Naive thymus-derived CD4-positive, alpha-beta T cell (primary cell): ENCODE measurements at regions not wholly inside any gene's neighbourhood (a gene's known extent, or its start where the extent isn't known, plus 50 kb on each side); places are given as distances from the start of the nearest gene placed in this dataset.
A peak's percentile ranks its signal among the peaks of the same experiment; 100 is the strongest.

Source experiments
- ATAC-seq: fragments of 150-1000 bp; cut with Tn5 transposase; 2 replicates; pipeline ENCODE4 v1.10.0; 2021; ENCODE audit warnings: mild to moderate bottlenecking, moderate library complexity
- CTCF ChIA-PET: fragments of 350-600 bp; sonication (Branson Sonifier 250); formaldehyde crosslinking; loops from one replicate; lab custom pipeline; 2021; ENCODE audit warnings: antibody characterized with exemption; lab: Charles Lee
- POLR2A ChIA-PET: fragments of 350-600 bp; sonication (Branson Sonifier 250); formaldehyde crosslinking; loops from one replicate; lab custom pipeline; 2021; ENCODE audit warnings: antibody characterized with exemption, inconsistent platforms; lab: Charles Lee
- DNase-seq, 9 donors: peaks; one replicate each; pipeline versions ENCODE4 v3.0.0 to v3.0.0-alpha.2; 2020 to 2022; ENCODE audit warnings: mixed read lengths in 1 of 9
- H3K27ac ChIP-seq: one replicate; pipeline ENCODE4 v1.7.0; 2013; ENCODE audit warnings: mild to moderate bottlenecking, low read depth, low read length, moderate library complexity
- H3K27me3 ChIP-seq, 2 donors: one replicate each; pipeline ENCODE4 v1.7.0; 2013; ENCODE audit warnings: low read length in 2 of 2, mild to moderate bottlenecking in 2 of 2, moderate library complexity in 2 of 2; ENCODE audit not compliant: control insufficient read depth in 2 of 2, insufficient read depth in 2 of 2
- H3K36me3 ChIP-seq, 3 experiments: 1 replicate in 2 of 3; 2 replicates in 1 of 3; pipeline ENCODE4 v1.7.0; 2013; ENCODE audit warnings: low read length in 3 of 3, mild to moderate bottlenecking in 3 of 3, moderate library complexity in 1 of 3; ENCODE audit not compliant: insufficient read depth in 3 of 3, control insufficient read depth in 2 of 3
- H3K4me1 ChIP-seq, 2 donors: one replicate each; pipeline ENCODE4 v1.7.0; 2013; ENCODE audit warnings: low read length in 2 of 2, mild to moderate bottlenecking in 2 of 2, moderate library complexity in 1 of 2; ENCODE audit not compliant: control insufficient read depth in 2 of 2, insufficient read depth in 2 of 2
- H3K4me3 ChIP-seq: 2 replicates; pipeline ENCODE4 v1.7.0; 2013; ENCODE audit warnings: mild to moderate bottlenecking, low read length
- H3K9me3 ChIP-seq, 3 experiments: 1 replicate in 2 of 3; 2 replicates in 1 of 3; pipeline ENCODE4 v1.7.0; 2013; ENCODE audit warnings: low read length in 3 of 3; ENCODE audit not compliant: control insufficient read depth in 2 of 3
- H3K27ac Mint-ChIP-seq, 9 donors: one replicate each; pipeline ENCODE4 v1.8.0; 2020 to 2022; ENCODE audit warnings: mixed read lengths in 9 of 9, mild to moderate bottlenecking in 8 of 9, moderate library complexity in 5 of 9, inconsistent platforms in 2 of 9
- H3K27me3 Mint-ChIP-seq, 5 donors: one replicate each; pipeline ENCODE4 v1.8.0; 2021 to 2022; ENCODE audit warnings: mixed read lengths in 5 of 5, mild to moderate bottlenecking in 1 of 5
- H3K36me3 Mint-ChIP-seq, 5 donors: one replicate each; pipeline ENCODE4 v1.8.0; 2020 to 2022; ENCODE audit warnings: mixed read lengths in 5 of 5, mild to moderate bottlenecking in 3 of 5, inconsistent platforms in 1 of 5
- H3K4me1 Mint-ChIP-seq, 7 donors: one replicate each; pipeline ENCODE4 v1.8.0; 2020 to 2022; ENCODE audit warnings: mixed read lengths in 7 of 7, mild to moderate bottlenecking in 3 of 7, inconsistent platforms in 1 of 7
- H3K4me3 Mint-ChIP-seq, 10 donors: one replicate each; pipeline ENCODE4 v1.8.0; 2020 to 2022; ENCODE audit warnings: mild to moderate bottlenecking in 10 of 10, mixed read lengths in 10 of 10, moderate library complexity in 6 of 10, inconsistent platforms in 2 of 10
- H3K9me3 Mint-ChIP-seq, 11 donors: one replicate each; pipeline ENCODE4 v1.8.0; 2020 to 2022; ENCODE audit warnings: mixed read lengths in 11 of 11, mild to moderate bottlenecking in 4 of 11, inconsistent platforms in 1 of 11, moderate library complexity in 1 of 11
- intact Hi-C, 2 donors: fragments of 100-400 bp; cut with micrococcal nuclease; formaldehyde crosslinking; loops; one replicate each; pipeline ENCODE4 v1.15.1; 2023

DNA sequence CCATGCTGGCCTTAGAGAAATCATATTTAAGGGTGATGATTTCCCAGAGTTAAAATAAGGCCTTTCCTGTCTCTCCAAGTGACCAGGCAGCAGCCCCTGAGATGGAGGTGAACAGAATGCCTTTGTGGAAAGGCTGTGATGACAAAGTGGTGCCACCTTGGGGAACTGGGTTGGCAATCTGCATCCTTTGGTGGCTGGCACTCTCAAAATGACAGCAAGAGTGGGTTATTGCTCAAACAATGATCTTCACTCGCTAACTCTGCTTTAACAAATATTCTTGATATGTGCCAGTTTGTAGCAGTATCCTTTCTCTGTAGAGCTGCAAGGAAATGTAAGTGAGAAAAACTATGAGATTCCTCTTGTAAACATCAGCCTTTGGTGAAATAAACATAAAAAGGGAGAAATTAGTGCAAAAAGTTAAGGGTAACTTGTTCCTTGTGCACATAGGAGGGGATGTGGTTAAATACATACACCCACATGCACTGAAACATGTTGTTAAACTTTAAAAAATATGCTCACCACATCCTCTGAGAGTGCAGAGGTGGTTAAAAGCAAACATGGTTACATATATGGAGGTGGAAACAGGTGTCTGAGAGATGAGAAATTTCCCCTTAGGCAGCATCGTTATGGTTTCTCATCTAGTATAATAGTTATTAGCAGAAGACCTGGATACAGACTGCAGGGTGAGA, 373.4 kb upstream of the CTNND2 start:
- Histone ChIP-seq H3K4me1 (no peaks in the 10 kb centered on the region), H3K27me3 (no peaks in the 10 kb centered on the region), H3K9me3 (no peaks in the 10 kb centered on the region), H3K27ac (no peak overlapping the region), H3K4me3 (no peak overlapping the region), H3K36me3 (no peaks in the 10 kb centered on the region)
- intact Hi-C loops: no loop called here
- no peak for DNase-seq
- ChIA-PET CTCF (no interaction called here), POLR2A (no interaction called here)
- no peak overlapping the region for H3K4me3 Mint-ChIP-seq
- peaks cover 0 to 22% (median 8%) of the 10 kb centered on the region in 11 donors for H3K9me3 Mint-ChIP-seq
- no peaks in the 10 kb centered on the region for H3K27me3 Mint-ChIP-seq
- H3K36me3 Mint-ChIP-seq: no peaks in the 10 kb centered on the region
- H3K27ac Mint-ChIP-seq: peak overlapping the region in 1 of 9 donors; percentile 10
- no peak for ATAC-seq
- no peaks in the 10 kb centered on the region for H3K4me1 Mint-ChIP-seq

DNA sequence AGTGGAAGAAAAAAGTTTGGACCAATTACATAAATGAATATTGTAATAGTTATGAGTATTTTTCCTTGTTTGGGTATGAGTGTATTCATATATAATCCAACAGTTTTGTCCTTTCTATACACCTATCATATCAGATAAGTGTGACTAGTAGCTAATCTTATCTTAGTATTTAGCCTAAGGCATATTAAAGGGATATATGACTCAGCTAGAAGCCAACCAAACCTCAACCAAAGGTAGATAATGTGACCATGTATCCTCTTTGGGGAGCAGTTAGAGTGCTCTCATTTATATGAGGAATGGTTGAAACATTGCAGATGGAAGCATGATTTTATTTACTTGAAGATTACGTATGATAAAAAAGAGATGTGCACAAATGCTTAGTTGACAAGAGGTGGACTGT, 370.0 kb upstream of the CTNND2 start:
- no peaks in the 10 kb centered on the region for H3K36me3 Mint-ChIP-seq
- H3K4me1 Mint-ChIP-seq: no peaks in the 10 kb centered on the region
- Histone ChIP-seq H3K4me1 (no peaks in the 10 kb centered on the region), H3K36me3 (no peaks in the 10 kb centered on the region), H3K9me3 (no peaks in the 10 kb centered on the region), H3K27me3 (no peaks in the 10 kb centered on the region), H3K27ac (no peak overlapping the region), H3K4me3 (no peak overlapping the region)
- DNase-seq (no peak), ATAC-seq (no peak)
- ChIA-PET CTCF (no interaction called here), POLR2A (no interaction called here)
- H3K9me3 Mint-ChIP-seq: peaks cover 0 to 22% (median 8%) of the 10 kb centered on the region in 11 donors
- H3K27me3 Mint-ChIP-seq: no peaks in the 10 kb centered on the region
- no peak overlapping the region for H3K27ac Mint-ChIP-seq
- intact Hi-C loops: no loop called here
- H3K4me3 Mint-ChIP-seq: no peak overlapping the region

GRCh38 chr5:12272389-12272788, 368.1 kb upstream of the CTNND2 start:
- Histone ChIP-seq H3K27ac (no peak overlapping the region), H3K9me3 (no peaks in the 10 kb centered on the region), H3K4me1 (no peaks in the 10 kb centered on the region), H3K4me3 (no peak overlapping the region), H3K27me3 (no peaks in the 10 kb centered on the region), H3K36me3 (no peaks in the 10 kb centered on the region)
- Mint-ChIP-seq H3K27ac (no peak overlapping the region), H3K27me3 (no peaks in the 10 kb centered on the region), H3K4me1 (no peaks in the 10 kb centered on the region), H3K4me3 (no peak overlapping the region), H3K36me3 (no peaks in the 10 kb centered on the region), H3K9me3 (peaks cover 0 to 23% (median 11%) of the 10 kb centered on the region in 11 donors)
- DNase-seq: no peak
- ChIA-PET POLR2A (no interaction called here), CTCF (no interaction called here)
- intact Hi-C loops: no loop called here
- ATAC-seq: no peak

- H3K27ac Mint-ChIP-seq: no peak overlapping the region
- no peak overlapping the region for H3K27ac ChIP-seq
- H3K36me3 Mint-ChIP-seq: no peaks in the 10 kb centered on the region
- no peaks in the 10 kb centered on the region for H3K9me3 ChIP-seq
- H3K4me3 ChIP-seq: no peak overlapping the region
- H3K27me3 ChIP-seq: no peaks in the 10 kb centered on the region
- intact Hi-C loops: no loop called here
- H3K4me3 Mint-ChIP-seq: no peak overlapping the region
- DNase-seq (no peak), ATAC-seq (no peak)
- H3K9me3 Mint-ChIP-seq: peaks cover 0 to 16% (median 4%) of the 10 kb centered on the region in 11 donors
- H3K4me1 Mint-ChIP-seq: no peaks in the 10 kb centered on the region
- H3K4me1 ChIP-seq: no peaks in the 10 kb centered on the region
- no peaks in the 10 kb centered on the region for H3K27me3 Mint-ChIP-seq
- ChIA-PET CTCF (no interaction called here), POLR2A (no interaction called here)
- H3K36me3 ChIP-seq: no peaks in the 10 kb centered on the region
Measured at GRCh38 chr5:12270914-12271313, 366.7 kb upstream of the CTNND2 start.

- Histone ChIP-seq H3K9me3 (no peaks in the 10 kb centered on the region), H3K4me1 (no peaks in the 10 kb centered on the region), H3K27ac (no peak overlapping the region), H3K27me3 (no peaks in the 10 kb centered on the region), H3K4me3 (no peak overlapping the region), H3K36me3 (no peaks in the 10 kb centered on the region)
- Mint-ChIP-seq H3K9me3 (peaks cover 0 to 14% (median 4%) of the 10 kb centered on the region in 11 donors), H3K27me3 (no peaks in the 10 kb centered on the region), H3K4me3 (no peak overlapping the region), H3K27ac (no peak overlapping the region), H3K36me3 (no peaks in the 10 kb centered on the region), H3K4me1 (no peaks in the 10 kb centered on the region)
- ChIA-PET POLR2A (no interaction called here), CTCF (no interaction called here)
- intact Hi-C loops: no loop called here
- DNase-seq: no peak
- ATAC-seq: no peak
Measured at GRCh38 chr5:12269164-12269563, 364.9 kb upstream of the CTNND2 start.

DNA sequence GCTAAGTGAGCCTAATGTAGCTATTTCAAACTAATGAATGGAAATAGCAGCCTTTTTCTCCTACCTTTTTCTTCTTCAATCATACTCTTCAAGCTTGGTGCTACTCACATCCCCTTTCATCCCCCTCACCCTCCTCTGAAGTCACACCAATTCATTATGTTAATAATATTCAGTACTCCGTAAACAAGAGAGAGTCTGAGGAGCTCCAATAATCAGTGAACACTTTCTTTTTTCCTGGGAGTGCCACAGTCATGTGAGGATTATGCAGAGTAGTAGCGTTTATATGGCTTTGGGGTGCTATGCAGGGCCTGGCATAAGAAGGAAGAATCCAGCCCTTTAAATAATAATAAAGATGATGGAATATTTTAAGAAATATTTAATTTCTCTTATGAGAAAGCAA, 354.3 kb upstream of the CTNND2 start:
- ChIA-PET CTCF (no interaction called here), POLR2A (no interaction called here)
- intact Hi-C loops: no loop called here
- Mint-ChIP-seq H3K27ac (no peak overlapping the region), H3K4me1 (no peaks in the 10 kb centered on the region), H3K27me3 (no peaks in the 10 kb centered on the region), H3K9me3 (peaks cover 0 to 17% (median 5%) of the 10 kb centered on the region in 11 donors), H3K4me3 (no peak overlapping the region), H3K36me3 (no peaks in the 10 kb centered on the region)
- DNase-seq: no peak
- Histone ChIP-seq H3K36me3 (no peaks in the 10 kb centered on the region), H3K4me3 (no peak overlapping the region), H3K27ac (no peak overlapping the region), H3K9me3 (no peaks in the 10 kb centered on the region), H3K4me1 (no peaks in the 10 kb centered on the region), H3K27me3 (no peaks in the 10 kb centered on the region)
- ATAC-seq: no peak

GRCh38 chr5:12250454-12250853, 346.2 kb upstream of the CTNND2 start:
- peaks cover 0 to 14% (median 6%) of the 10 kb centered on the region in 11 donors for H3K9me3 Mint-ChIP-seq
- H3K4me1 Mint-ChIP-seq: no peaks in the 10 kb centered on the region
- no peaks in the 10 kb centered on the region for H3K4me1 ChIP-seq
- ATAC-seq: no peak
- no peaks in the 10 kb centered on the region for H3K36me3 ChIP-seq
- DNase-seq: no peak
- H3K4me3 Mint-ChIP-seq: no peak overlapping the region
- intact Hi-C loops: no loop called here
- H3K27ac ChIP-seq: no peak overlapping the region
- H3K4me3 ChIP-seq: no peak overlapping the region
- H3K27me3 ChIP-seq: no peaks in the 10 kb centered on the region
- no peaks in the 10 kb centered on the region for H3K9me3 ChIP-seq
- no peaks in the 10 kb centered on the region for H3K27me3 Mint-ChIP-seq
- ChIA-PET CTCF (no interaction called here), POLR2A (no interaction called here)
- H3K27ac Mint-ChIP-seq: no peak overlapping the region
- no peaks in the 10 kb centered on the region for H3K36me3 Mint-ChIP-seq
